ENCODE measurements at regions not wholly inside any gene's neighbourhood (a gene's known extent, or its start where the extent isn't known, plus 50 kb on each side); places are given as distances from the start of the nearest gene placed in this dataset.

- TF ChIP-seq EZH2 (IDR thresholded peaks at IDR 0.05; ENCODE audit: borderline replicate concordance, low read length) (no peak), CTCF (IDR thresholded peaks at IDR 0.05; ENCODE audit: low read length) (no peak)
- Histone ChIP-seq H3F3A (ENCODE audit: insufficient read depth, low read length) (no peaks in the 10 kb centered on the region), H3K27ac (ENCODE audit: low read depth, low read length, poor library complexity, severe bottlenecking) (no peak overlapping the region), H3K36me3 (ENCODE audit: insufficient read depth, low read length) (peaks cover 28% of the 10 kb centered on the region), H3K4me1 (ENCODE audit: insufficient read depth, low read length, severe bottlenecking) (no peaks in the 10 kb centered on the region), H3K79me2 (ENCODE audit: insufficient read depth, low read length) (no peaks in the 10 kb centered on the region), H3K27me3 (ENCODE audit: insufficient read depth, low read length) (no peaks in the 10 kb centered on the region), H3K4me3 (ENCODE audit: low read depth, low read length, poor library complexity, severe bottlenecking) (no peak overlapping the region), H3K9me3 (ENCODE audit: low read length) (peaks cover 13% of the 10 kb centered on the region), H3K4me2 (ENCODE audit: low read length) (no peak overlapping the region), H4K20me1 (ENCODE audit: insufficient read depth, low read length) (no peaks in the 10 kb centered on the region), H2AFZ (ENCODE audit: low read length) (no peak overlapping the region), H3K9ac (ENCODE audit: low read length) (no peak overlapping the region), H3K9me2 (ENCODE audit: low read depth, low read length) (no peaks in the 10 kb centered on the region)
Measured at GRCh38 chr1:194184974-194185373, 998.6 kb upstream of the B3GALT2 start.

GRCh38 chr1:194184425-194184824, 998.0 kb upstream of the B3GALT2 start:
- Histone ChIP-seq H3K27ac (ENCODE audit: low read depth, low read length, poor library complexity, severe bottlenecking) (no peak overlapping the region), H3K9ac (ENCODE audit: low read length) (no peak overlapping the region), H3K4me2 (ENCODE audit: low read length) (no peak overlapping the region), H3K9me2 (ENCODE audit: low read depth, low read length) (no peaks in the 10 kb centered on the region), H3K4me1 (ENCODE audit: insufficient read depth, low read length, severe bottlenecking) (no peaks in the 10 kb centered on the region), H4K20me1 (ENCODE audit: insufficient read depth, low read length) (no peaks in the 10 kb centered on the region), H3K9me3 (ENCODE audit: low read length) (peaks cover 13% of the 10 kb centered on the region), H2AFZ (ENCODE audit: low read length) (no peak overlapping the region), H3K4me3 (ENCODE audit: low read depth, low read length, poor library complexity, severe bottlenecking) (no peak overlapping the region), H3K79me2 (ENCODE audit: insufficient read depth, low read length) (no peaks in the 10 kb centered on the region), H3K36me3 (ENCODE audit: insufficient read depth, low read length) (peaks cover 26% of the 10 kb centered on the region), H3F3A (ENCODE audit: insufficient read depth, low read length) (no peaks in the 10 kb centered on the region), H3K27me3 (ENCODE audit: insufficient read depth, low read length) (no peaks in the 10 kb centered on the region)
- TF ChIP-seq CTCF (IDR thresholded peaks at IDR 0.05; ENCODE audit: low read length), result no peak
- no peak for TF ChIP-seq EZH2 (IDR thresholded peaks at IDR 0.05; ENCODE audit: borderline replicate concordance, low read length)

- H2AFZ ChIP-seq (ENCODE audit: low read length), result no peak overlapping the region
- no peaks in the 10 kb centered on the region for H3K9me2 ChIP-seq (ENCODE audit: low read depth, low read length)
- no peak overlapping the region for H3K4me2 ChIP-seq (ENCODE audit: low read length)
- no peaks in the 10 kb centered on the region for H4K20me1 ChIP-seq (ENCODE audit: insufficient read depth, low read length)
- TF ChIP-seq CTCF (IDR thresholded peaks at IDR 0.05; ENCODE audit: low read length) (no peak), EZH2 (IDR thresholded peaks at IDR 0.05; ENCODE audit: borderline replicate concordance, low read length) (no peak)
- no peak overlapping the region for H3K9ac ChIP-seq (ENCODE audit: low read length)
- no peak overlapping the region for H3K27ac ChIP-seq (ENCODE audit: low read depth, low read length, poor library complexity, severe bottlenecking)
- H3K4me3 ChIP-seq (ENCODE audit: low read depth, low read length, poor library complexity, severe bottlenecking), result no peak overlapping the region
- no peaks in the 10 kb centered on the region for H3K4me1 ChIP-seq (ENCODE audit: insufficient read depth, low read length, severe bottlenecking)
- H3K27me3 ChIP-seq (ENCODE audit: insufficient read depth, low read length), result no peaks in the 10 kb centered on the region
- H3K79me2 ChIP-seq (ENCODE audit: insufficient read depth, low read length), result no peaks in the 10 kb centered on the region
- H3F3A ChIP-seq (ENCODE audit: insufficient read depth, low read length), result no peaks in the 10 kb centered on the region
- H3K9me3 ChIP-seq (ENCODE audit: low read length), result peaks cover 16% of the 10 kb centered on the region
- peaks cover 23% of the 10 kb centered on the region for H3K36me3 ChIP-seq (ENCODE audit: insufficient read depth, low read length)
Measured at GRCh38 chr1:194181845-194182244, 995.4 kb upstream of the B3GALT2 start.
